Suprapubic skin (tissue), 4 donors: ENCODE measurements at regions not wholly inside any gene's neighbourhood (a gene's known extent, or its start where the extent isn't known, plus 50 kb on each side); places are given as distances from the start of the nearest gene placed in this dataset.
"Not testable (repeated sequence)": the region's sequence is repeated elsewhere in the genome, so short reads cannot be mapped to it uniquely, and the experiment has no call there.

ENCODE experiments used
- DNase-seq, 2 donors: peaks; one replicate each; pipeline ENCODE4 v3.0.0-alpha.2; 2019; ENCODE audit warnings: low spot score in 2 of 2
- H3K27ac ChIP-seq: fragments of 200-600 bp; sonication (generic); one replicate; pipeline ENCODE4 v1.5.1; 2019
- H3K27me3 ChIP-seq: fragments of 200-600 bp; sonication (generic); one replicate; pipeline ENCODE4 v1.5.1; 2019
- H3K36me3 ChIP-seq: fragments of 200-600 bp; sonication (generic); one replicate; pipeline ENCODE4 v1.5.1; 2019
- H3K4me1 ChIP-seq: fragments of 200-600 bp; sonication (generic); one replicate; pipeline ENCODE4 v1.5.1; 2019
- H3K4me3 ChIP-seq: fragments of 200-600 bp; sonication (generic); one replicate; pipeline ENCODE4 v1.5.1; 2019; ENCODE audit warnings: mild to moderate bottlenecking
- H3K9me3 ChIP-seq: fragments of 200-600 bp; sonication (generic); one replicate; pipeline ENCODE4 v1.5.1; 2019
- EP300 ChIP-seq: sonication (generic); formaldehyde crosslinking; IDR thresholded peaks from one replicate; pipeline ENCODE4 v1.6.1; 2017; ENCODE audit warnings: antibody characterized with exemption
- POLR2A ChIP-seq, 2 donors: fragments of 450-650 bp; IDR thresholded peaks; one replicate each; pipeline ENCODE4 v1.6.1; 2017; ENCODE audit warnings: antibody characterized with exemption in 2 of 2, mild to moderate bottlenecking in 2 of 2, moderate library complexity in 2 of 2
- POLR2AphosphoS5 ChIP-seq, 3 donors: sonication (generic); formaldehyde crosslinking; IDR thresholded peaks; one replicate each; pipeline ENCODE4 v1.6.1; 2017; ENCODE audit warnings: antibody characterized with exemption in 3 of 3
- WGBS: methylation state at CpG from one replicate; pipeline ENCODE4 v1.1.5; 2018; 5-methylcytosine and 5-hydroxymethylcytosine counted together
- TF ChIP-seq, protein P1 (sequence below), 2 donors: fragments of 200-600 bp in 1 of 2; fragments of 450-650 bp in 1 of 2; sonication (generic) in 1 of 2; IDR thresholded peaks; one replicate each; pipeline ENCODE4 v1.5.1; 2016 to 2019; ENCODE audit warnings: antibody characterized with exemption in 2 of 2, mild to moderate bottlenecking in 1 of 2, moderate library complexity in 1 of 2

DNA sequence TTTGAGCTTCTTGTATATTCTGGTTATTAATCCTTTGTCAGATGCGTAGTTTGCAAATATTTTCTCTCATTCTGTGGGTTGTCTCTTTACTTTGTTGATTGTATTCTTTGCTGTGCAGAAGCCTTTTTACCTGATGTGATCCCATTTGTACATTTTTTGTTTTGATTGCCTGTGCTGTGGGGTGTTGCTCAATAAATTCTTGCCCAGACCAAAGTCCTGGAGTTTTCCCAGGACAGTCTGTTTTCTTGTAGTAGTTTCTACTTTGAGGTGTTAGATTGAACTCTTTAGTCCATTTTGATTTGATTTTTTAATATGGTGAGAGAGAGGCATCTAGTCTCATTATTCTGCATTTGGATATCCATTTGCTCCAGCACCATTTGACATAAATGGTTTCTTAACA, 588.7 kb upstream of the MBL2 start:
- 80% methylated on average over 1 of the region's 1 CpG for WGBS
- no peak for DNase-seq
- TF ChIP-seq POLR2A (IDR thresholded peaks at IDR 0.05) (no peak), POLR2AphosphoS5 (IDR thresholded peaks at IDR 0.05) (no peak), EP300 (no peak)
- TF ChIP-seq, protein P1, sequence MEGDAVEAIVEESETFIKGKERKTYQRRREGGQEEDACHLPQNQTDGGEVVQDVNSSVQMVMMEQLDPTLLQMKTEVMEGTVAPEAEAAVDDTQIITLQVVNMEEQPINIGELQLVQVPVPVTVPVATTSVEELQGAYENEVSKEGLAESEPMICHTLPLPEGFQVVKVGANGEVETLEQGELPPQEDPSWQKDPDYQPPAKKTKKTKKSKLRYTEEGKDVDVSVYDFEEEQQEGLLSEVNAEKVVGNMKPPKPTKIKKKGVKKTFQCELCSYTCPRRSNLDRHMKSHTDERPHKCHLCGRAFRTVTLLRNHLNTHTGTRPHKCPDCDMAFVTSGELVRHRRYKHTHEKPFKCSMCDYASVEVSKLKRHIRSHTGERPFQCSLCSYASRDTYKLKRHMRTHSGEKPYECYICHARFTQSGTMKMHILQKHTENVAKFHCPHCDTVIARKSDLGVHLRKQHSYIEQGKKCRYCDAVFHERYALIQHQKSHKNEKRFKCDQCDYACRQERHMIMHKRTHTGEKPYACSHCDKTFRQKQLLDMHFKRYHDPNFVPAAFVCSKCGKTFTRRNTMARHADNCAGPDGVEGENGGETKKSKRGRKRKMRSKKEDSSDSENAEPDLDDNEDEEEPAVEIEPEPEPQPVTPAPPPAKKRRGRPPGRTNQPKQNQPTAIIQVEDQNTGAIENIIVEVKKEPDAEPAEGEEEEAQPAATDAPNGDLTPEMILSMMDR (IDR thresholded peaks at IDR 0.05) = no peak
- H3K27me3 ChIP-seq = no peaks in the 10 kb centered on the region
- H3K27ac ChIP-seq = no peak overlapping the region
- no peaks in the 10 kb centered on the region for H3K36me3 ChIP-seq
- no peak overlapping the region for H3K4me3 ChIP-seq
- H3K9me3 ChIP-seq = no peaks in the 10 kb centered on the region
- H3K4me1 ChIP-seq = no peaks in the 10 kb centered on the region

DNA sequence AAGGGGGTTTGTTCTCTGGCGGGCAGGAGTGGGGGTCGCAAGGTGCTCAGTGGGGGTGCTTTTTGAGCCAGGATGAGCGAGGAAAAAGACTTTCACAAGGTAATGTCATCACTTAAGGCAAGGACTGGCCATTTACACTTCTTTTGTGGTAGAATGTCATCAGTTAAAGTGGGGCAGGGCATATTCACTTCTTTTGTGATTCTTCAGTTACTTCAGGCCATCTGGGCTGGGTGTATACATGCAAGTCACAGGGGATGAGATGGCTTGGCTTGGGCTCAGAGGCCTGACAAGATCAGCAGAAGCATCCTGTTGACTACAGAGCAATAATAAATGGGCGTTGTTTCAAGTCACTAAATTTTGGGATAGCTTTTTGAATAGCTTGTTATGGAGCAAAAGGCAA, 586.4 kb upstream of the MBL2 start:
- not testable (repeated sequence) for H3K36me3 ChIP-seq, DNase-seq, H3K4me3 ChIP-seq, H3K27me3 ChIP-seq, H3K27ac ChIP-seq, H3K4me1 ChIP-seq, H3K9me3 ChIP-seq
- 81% methylated on average over 4 of the region's 4 CpGs for WGBS

DNA sequence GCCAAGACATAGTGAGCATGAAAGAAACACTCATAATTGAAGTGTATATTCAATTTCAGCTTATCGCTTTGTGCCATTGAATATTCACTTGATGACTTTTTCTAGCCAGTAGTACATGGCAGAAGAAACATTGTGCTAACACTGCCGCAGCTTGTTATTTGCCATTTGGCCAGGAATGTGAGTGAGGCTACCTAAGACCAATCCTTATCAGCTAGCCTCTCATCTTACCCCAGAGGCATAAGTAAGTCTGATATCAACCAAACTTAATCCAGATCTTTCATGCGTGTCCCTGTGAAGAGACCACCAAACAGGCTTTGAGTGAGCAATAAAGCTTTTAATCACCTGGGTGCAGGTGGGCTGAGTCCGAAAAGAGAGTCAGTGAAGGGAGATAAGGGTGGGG, 586.0 kb upstream of the MBL2 start:
- Histone ChIP-seq H3K27me3 (no peaks in the 10 kb centered on the region), H3K9me3 (no peaks in the 10 kb centered on the region), H3K27ac (no peak overlapping the region), H3K4me3 (no peak overlapping the region), H3K4me1 (no peaks in the 10 kb centered on the region), H3K36me3 (no peaks in the 10 kb centered on the region)
- TF ChIP-seq, protein P1 (IDR thresholded peaks at IDR 0.05) = no peak
- TF ChIP-seq EP300 (no peak), POLR2AphosphoS5 (IDR thresholded peaks at IDR 0.05) (no peak), POLR2A (IDR thresholded peaks at IDR 0.05) (no peak)
- DNase-seq = no peak
- 85% methylated on average over 4 of the region's 4 CpGs for WGBS

DNA sequence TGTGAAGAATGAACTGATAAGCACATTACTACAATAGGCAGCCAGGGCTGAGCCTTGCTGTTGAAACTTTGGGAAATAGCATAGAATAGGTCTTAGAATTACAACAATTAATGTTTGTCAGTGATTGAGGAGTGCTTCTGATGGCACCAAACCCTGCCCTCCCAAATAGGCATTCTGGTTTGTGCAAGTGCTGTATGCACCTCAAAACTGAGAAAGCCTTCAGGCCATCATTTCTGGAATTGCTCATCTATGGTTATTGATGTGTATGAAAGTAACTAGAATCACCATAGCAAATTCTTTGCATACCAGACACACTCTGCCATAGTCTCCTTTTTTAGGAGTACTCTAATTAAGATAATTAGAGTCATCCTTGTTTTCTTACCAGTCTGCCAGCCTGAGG, 585.0 kb upstream of the MBL2 start:
- H3K4me3 ChIP-seq = no peak overlapping the region
- no peaks in the 10 kb centered on the region for H3K9me3 ChIP-seq
- no peaks in the 10 kb centered on the region for H3K27me3 ChIP-seq
- TF ChIP-seq EP300 (no peak), POLR2AphosphoS5 (IDR thresholded peaks at IDR 0.05) (no peak), POLR2A (IDR thresholded peaks at IDR 0.05) (no peak)
- TF ChIP-seq, protein P1 (IDR thresholded peaks at IDR 0.05) = no peak
- H3K27ac ChIP-seq = no peak overlapping the region
- no peaks in the 10 kb centered on the region for H3K4me1 ChIP-seq
- no peaks in the 10 kb centered on the region for H3K36me3 ChIP-seq
- DNase-seq = no peak

DNA sequence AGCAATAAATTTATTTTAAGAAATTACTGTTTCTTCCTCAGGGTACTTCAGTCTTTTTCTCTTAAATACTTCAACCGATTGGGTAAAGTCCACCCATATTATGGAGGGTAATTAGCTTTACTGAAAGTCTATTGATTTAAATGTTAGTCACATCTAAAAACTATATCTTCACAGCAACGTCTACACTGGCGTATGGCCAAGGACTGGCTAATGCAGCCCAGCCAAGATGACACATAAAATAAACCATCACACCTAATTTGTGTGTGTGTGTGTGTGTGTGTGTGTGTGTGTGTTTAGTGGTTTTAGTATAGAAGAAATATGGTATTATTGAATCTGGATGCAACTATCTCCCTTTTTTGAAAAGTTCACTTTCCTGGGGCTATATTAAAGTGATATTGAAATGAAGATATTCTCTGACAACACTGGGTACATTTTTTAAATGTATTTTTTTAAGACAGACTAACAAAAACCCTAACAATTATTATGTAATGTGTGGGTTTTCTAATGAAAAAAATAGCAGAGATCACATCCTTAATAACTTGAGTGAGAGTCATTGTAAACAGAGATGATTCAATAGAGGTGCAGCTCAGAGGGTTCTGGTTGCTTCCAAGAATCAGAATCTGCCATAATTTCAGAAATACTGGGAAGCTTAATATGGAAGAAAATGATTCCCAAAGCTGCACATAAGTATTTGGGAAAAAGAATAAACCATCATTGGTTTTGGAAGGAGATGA, 584.2 kb upstream of the MBL2 start:
- Histone ChIP-seq H3K4me3 (no peak overlapping the region), H3K9me3 (no peaks in the 10 kb centered on the region), H3K4me1 (no peaks in the 10 kb centered on the region), H3K27ac (no peak overlapping the region), H3K36me3 (no peaks in the 10 kb centered on the region), H3K27me3 (no peaks in the 10 kb centered on the region)
- DNase-seq = no peak
- WGBS = 49% methylated on average over 3 of the region's 3 CpGs
- TF ChIP-seq POLR2A (IDR thresholded peaks at IDR 0.05) = no peak
- no peak for TF ChIP-seq EP300
- no peak for TF ChIP-seq POLR2AphosphoS5 (IDR thresholded peaks at IDR 0.05)
- TF ChIP-seq, protein P1 (IDR thresholded peaks at IDR 0.05) = no peak

DNA sequence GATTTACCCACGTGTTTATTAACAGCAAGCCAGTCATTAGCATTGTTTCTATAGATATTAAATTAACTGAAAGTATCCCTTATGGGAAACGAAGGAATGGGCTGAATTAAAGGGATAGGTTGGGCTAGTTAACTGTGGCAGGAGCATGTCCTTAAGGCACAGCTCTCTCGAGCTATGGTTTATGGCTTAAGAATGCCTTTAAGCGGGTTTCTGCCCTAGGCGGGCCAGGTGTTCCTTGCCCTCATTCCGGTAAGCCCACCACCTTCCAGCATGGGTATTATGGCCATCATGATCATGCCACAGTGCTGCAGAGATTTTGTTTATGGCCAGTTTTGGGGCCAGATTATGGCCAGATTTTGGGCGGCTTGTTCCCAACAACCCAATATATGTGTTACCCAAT, 569.9 kb upstream of the MBL2 start:
- H3K4me1 ChIP-seq, H3K4me3 ChIP-seq, H3K27me3 ChIP-seq, H3K36me3 ChIP-seq, H3K9me3 ChIP-seq, H3K27ac ChIP-seq, DNase-seq: not testable (repeated sequence)
- WGBS = 80% methylated on average over 7 of the region's 7 CpGs

DNA sequence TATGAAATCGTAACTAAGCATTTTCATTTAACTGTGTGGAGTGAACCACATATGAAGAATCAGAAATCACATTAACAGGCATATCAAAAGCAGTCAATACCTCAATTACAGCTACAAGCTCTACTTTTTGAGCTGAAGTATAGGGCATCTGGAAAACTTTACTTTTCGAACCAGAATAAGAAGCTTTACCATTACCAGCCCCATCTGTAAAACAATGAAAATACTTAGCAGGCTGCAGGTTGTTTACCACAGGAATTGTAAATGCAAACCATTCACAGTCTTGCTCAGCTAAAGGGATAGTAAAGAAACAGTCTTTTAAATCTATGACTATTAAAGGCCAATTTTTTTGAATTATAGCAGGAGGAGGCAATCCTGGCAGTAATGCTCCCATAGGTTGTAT, 565.6 kb upstream of the MBL2 start:
- H3K36me3 ChIP-seq, H3K4me1 ChIP-seq, H3K27me3 ChIP-seq, H3K4me3 ChIP-seq, DNase-seq, H3K27ac ChIP-seq, H3K9me3 ChIP-seq: not testable (repeated sequence)
- WGBS = 69% methylated on average over 2 of the region's 2 CpGs

DNA sequence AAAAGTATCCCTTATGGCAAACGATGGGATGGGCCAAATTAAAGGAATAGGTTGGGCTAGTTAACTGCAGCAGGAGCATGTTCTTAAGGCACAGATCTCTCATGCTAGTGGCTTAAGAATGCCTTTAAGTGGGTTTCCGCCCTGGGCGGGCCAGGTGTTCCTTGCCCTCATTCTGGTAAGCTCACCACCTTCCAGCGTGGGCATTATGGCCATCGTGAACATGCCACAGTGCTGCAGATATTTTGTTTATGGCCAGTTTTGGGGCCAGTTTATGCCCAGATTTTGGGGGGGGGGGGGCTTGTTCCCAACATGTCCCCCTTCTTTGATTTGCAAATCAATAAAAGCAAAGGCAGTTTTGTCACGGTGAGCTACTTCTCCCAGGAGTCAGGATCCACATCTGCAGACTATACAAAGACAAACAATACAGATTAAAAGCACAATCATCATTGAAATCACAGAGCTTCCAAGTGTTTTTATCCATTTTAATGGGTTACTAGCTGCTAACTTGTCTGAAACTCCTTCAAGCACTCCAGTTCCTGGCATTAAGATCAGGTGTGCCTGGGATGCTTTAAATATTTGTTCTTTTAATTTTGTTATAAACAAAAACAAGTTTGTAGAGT, 563.3 kb upstream of the MBL2 start:
- H3K4me3 ChIP-seq, H3K27me3 ChIP-seq, DNase-seq, H3K9me3 ChIP-seq, H3K36me3 ChIP-seq, H3K4me1 ChIP-seq, H3K27ac ChIP-seq: not testable (repeated sequence)
- 86% methylated on average over 6 of the region's 6 CpGs for WGBS
